ENCODE measurements at regions not wholly inside any gene's neighbourhood (a gene's known extent, or its start where the extent isn't known, plus 50 kb on each side); places are given as distances from the start of the nearest gene placed in this dataset.

GRCh38 chr12:131347732-131348131 lies 363.2 kb upstream of the SFSWAP start:
- Histone ChIP-seq H3K27ac (no peak overlapping the region), H3K36me3 (replicated peaks; ENCODE audit: insufficient read depth, low read depth) (no peaks in the 10 kb centered on the region), H3K79me2 (no peaks in the 10 kb centered on the region), H3K4me1 (ENCODE audit: insufficient read depth) (no peaks in the 10 kb centered on the region), H3K9me3 (ENCODE audit: low read depth) (no peaks in the 10 kb centered on the region), H3K9me2 (replicated peaks; ENCODE audit: insufficient read depth) (no peaks in the 10 kb centered on the region), H4K20me1 (ENCODE audit: insufficient read depth, poor library complexity, severe bottlenecking) (no peaks in the 10 kb centered on the region), H2AFZ (no peak overlapping the region), H3K4me3 (no peak overlapping the region), H3K27me3 (peaks cover 8% of the 10 kb centered on the region), H3K4me2 (no peak overlapping the region)
- TF ChIP-seq EZH2 (IDR thresholded peaks at IDR 0.05; ENCODE audit: borderline replicate concordance) (no peak), CTCF (IDR thresholded peaks at IDR 0.05; ENCODE audit: poor library complexity) (no peak), EZH2phosphoT487 (IDR thresholded peaks at IDR 0.05; ENCODE audit: low read depth, severe bottlenecking, unreplicated experiment) (no peak)
- 96% methylated on average over 7 of the region's 7 CpGs for WGBS (ENCODE audit: low lambda C conversion rate, missing lambda C conversion rate)
- DNase-seq (ENCODE audit: low spot score), result no peak

- WGBS (ENCODE audit: low lambda C conversion rate, missing lambda C conversion rate), result 73% methylated on average over 13 of the region's 13 CpGs
- Histone ChIP-seq H3K27ac (no peak overlapping the region), H2AFZ (no peak overlapping the region), H3K79me2 (no peaks in the 10 kb centered on the region), H3K4me2 (no peak overlapping the region), H3K4me1 (ENCODE audit: insufficient read depth) (no peaks in the 10 kb centered on the region), H3K9me2 (replicated peaks; ENCODE audit: insufficient read depth) (no peaks in the 10 kb centered on the region), H3K9me3 (ENCODE audit: low read depth) (no peaks in the 10 kb centered on the region), H3K4me3 (no peak overlapping the region), H4K20me1 (ENCODE audit: insufficient read depth, poor library complexity, severe bottlenecking) (no peaks in the 10 kb centered on the region), H3K27me3 (peaks cover 8% of the 10 kb centered on the region), H3K36me3 (replicated peaks; ENCODE audit: insufficient read depth, low read depth) (no peaks in the 10 kb centered on the region)
- TF ChIP-seq CTCF (IDR thresholded peaks at IDR 0.05; ENCODE audit: poor library complexity) (no peak), EZH2 (IDR thresholded peaks at IDR 0.05; ENCODE audit: borderline replicate concordance) (no peak), EZH2phosphoT487 (IDR thresholded peaks at IDR 0.05; ENCODE audit: low read depth, severe bottlenecking, unreplicated experiment) (no peak)
- DNase-seq (ENCODE audit: low spot score), result no peak
These were observed 362.7 kb upstream of the SFSWAP start for GRCh38 chr12:131348231-131348630.

- Histone ChIP-seq H3K27ac (no peak overlapping the region), H3K4me1 (ENCODE audit: insufficient read depth) (no peaks in the 10 kb centered on the region), H3K36me3 (replicated peaks; ENCODE audit: insufficient read depth, low read depth) (no peaks in the 10 kb centered on the region), H3K4me2 (no peak overlapping the region), H3K79me2 (no peaks in the 10 kb centered on the region), H2AFZ (no peak overlapping the region), H4K20me1 (ENCODE audit: insufficient read depth, poor library complexity, severe bottlenecking) (no peaks in the 10 kb centered on the region), H3K9me3 (ENCODE audit: low read depth) (no peaks in the 10 kb centered on the region), H3K4me3 (no peak overlapping the region), H3K27me3 (peaks cover 8% of the 10 kb centered on the region), H3K9me2 (replicated peaks; ENCODE audit: insufficient read depth) (no peaks in the 10 kb centered on the region)
- no peak for DNase-seq (ENCODE audit: low spot score)
- TF ChIP-seq EZH2 (IDR thresholded peaks at IDR 0.05; ENCODE audit: borderline replicate concordance) (no peak), CTCF (IDR thresholded peaks at IDR 0.05; ENCODE audit: poor library complexity) (no peak), EZH2phosphoT487 (IDR thresholded peaks at IDR 0.05; ENCODE audit: low read depth, severe bottlenecking, unreplicated experiment) (no peak)
- 60% methylated on average over 4 of the region's 4 CpGs for WGBS (ENCODE audit: low lambda C conversion rate, missing lambda C conversion rate)
These were observed 362.2 kb upstream of the SFSWAP start for GRCh38 chr12:131348646-131349045.
